ENCODE measurements at regions not wholly inside any gene's neighbourhood (a gene's known extent, or its start where the extent isn't known, plus 50 kb on each side); places are given as distances from the start of the nearest gene placed in this dataset.
"Not testable (repeated sequence)": the region's sequence is repeated elsewhere in the genome, so short reads cannot be mapped to it uniquely, and the experiment has no call there.

- not testable (repeated sequence) for DNase-seq
These were observed 1065.1 kb downstream of the RPIA start for GRCh38 chr2:89756616-89757015.

- DNase-seq = not testable (repeated sequence)
These were observed 1067.0 kb downstream of the RPIA start for GRCh38 chr2:89758332-89759026.

DNA sequence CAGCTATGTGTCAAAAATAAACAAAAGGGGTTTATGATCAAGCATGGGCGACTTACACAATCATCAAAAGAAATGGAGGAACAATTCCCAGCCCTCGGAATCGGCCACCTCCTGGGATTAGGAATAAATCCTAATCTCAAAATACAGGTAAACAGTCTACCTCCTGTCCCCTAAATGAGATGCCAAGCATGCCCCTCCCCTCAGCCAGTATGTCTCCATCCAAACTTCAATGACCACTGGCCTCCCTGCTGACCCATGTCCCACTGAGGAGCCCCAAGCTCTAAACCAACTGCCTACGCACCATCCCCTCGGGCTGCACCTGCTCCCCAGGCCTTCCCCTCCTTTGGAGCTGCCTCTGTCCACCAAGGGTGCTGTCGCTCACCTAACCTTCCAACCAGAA is 1069.3 kb downstream of the RPIA start:
- not testable (repeated sequence) for DNase-seq

GRCh38 chr2:89761171-89761570 is 1069.7 kb downstream of the RPIA start:
- DNase-seq = not testable (repeated sequence)

DNA sequence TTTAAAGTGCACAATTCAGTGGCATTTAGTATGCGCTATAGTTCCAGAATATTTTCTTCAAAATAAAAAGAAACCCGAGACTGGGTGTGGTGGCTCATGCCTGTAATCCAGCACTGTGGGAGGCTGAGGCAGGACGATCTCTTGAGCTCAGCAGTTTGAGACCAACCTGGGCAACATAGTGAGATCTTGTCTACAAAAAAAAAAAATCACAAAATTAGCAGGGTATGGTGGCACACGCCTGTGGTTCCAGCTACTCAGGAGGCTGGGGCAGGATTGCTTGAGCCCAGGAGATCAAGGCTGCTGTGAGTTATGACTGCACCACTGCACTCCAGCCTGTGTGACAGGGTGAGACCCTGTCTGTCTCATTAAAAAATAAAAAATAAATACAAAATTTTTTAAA is 1070.4 kb downstream of the RPIA start:
- not testable (repeated sequence) for DNase-seq

- not testable (repeated sequence) for DNase-seq
These were observed 1071.2 kb downstream of the RPIA start for GRCh38 chr2:89762461-89763253.

- no peak for DNase-seq
These were observed 1071.7 kb downstream of the RPIA start for GRCh38 chr2:89763254-89763580.

DNA sequence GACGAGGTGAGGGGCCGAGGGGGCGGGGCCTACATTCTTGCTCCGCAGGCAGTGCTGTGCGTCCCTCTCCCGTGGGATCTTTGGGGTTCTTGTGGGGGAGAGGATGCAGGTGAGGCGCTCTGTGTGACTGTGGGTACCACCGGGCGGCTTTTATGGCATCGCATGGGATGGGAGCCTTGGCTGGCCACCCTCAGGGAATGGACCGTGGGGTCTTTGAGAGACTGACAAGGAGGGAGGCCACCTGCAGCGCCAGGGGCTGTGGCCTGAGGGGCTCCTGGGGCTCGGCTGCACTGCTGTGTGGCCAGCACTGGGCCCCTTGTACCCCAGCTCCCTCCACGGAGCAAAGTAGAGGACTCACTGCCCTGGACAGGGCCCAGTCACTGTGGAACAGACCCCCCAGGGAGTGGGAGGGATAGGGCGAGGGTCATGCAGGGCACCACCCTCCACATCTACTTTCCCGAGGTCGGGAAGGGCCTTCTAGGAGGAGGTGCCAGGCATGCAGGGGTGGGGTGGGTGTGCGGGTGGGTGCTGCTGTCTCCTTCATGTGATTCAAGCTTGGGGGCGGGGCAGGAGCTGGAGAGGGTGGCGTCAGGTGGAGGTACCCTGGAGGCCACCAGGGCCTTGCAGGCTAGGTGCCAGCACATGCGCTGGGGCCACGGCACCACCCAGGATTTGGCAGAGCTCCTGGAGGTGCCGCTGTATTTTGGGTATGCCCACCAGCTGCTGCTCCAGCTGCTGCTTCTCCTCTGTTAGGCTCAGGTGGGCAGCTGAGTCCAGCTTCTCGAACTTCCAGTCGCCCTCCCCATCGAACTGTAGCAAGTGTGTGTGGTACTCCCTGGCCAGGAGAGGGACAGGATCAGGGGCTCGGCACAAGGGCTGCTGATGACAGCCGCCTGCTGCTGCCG is 1072.4 kb downstream of the RPIA start:
- no peak for DNase-seq

DNA sequence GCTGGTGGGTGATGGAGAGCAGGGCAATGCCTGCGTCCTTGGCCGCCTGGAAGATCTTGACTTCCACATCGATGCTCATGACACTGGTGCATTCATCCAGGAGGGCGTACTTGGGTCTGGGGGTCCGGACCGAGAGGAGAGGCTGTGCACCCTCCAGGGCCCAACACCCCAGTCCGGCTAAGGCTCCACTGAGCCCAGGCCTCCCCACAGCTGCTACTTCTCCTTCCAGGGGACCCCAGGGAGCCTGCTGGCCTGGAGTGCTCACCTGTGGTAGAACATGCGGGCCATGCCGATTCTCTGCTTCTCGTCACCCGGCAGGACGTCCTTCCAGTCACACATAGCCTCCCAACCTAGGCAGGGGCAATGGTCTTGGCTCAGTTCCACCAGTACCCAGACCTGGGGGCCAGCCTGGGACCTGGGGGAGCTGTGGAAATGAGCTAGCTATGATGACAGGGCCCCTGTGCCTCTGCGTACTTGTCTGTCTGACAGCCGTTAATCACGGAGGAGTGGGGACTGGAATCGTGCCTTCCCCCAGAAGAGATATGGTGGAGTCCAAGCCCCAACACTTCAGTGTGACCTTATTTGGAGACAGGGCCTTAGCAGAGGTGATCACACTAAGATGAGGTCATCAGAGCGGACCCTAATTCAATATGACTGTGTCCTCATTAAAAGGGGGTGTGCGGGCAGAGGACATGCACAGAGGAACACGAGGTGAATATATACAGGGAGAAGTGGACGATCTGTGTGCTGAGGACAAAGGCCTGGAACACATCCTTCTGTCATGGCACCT is 1073.3 kb downstream of the RPIA start:
- not testable (repeated sequence) for DNase-seq

GRCh38 chr2:89765361-89765718 is 1073.9 kb downstream of the RPIA start:
- not testable (repeated sequence) for DNase-seq

- not testable (repeated sequence) for DNase-seq
These were observed 1074.9 kb downstream of the RPIA start for GRCh38 chr2:89766141-89766990.

- not testable (repeated sequence) for DNase-seq
These were observed 1075.6 kb downstream of the RPIA start for GRCh38 chr2:89767058-89767457.

DNA sequence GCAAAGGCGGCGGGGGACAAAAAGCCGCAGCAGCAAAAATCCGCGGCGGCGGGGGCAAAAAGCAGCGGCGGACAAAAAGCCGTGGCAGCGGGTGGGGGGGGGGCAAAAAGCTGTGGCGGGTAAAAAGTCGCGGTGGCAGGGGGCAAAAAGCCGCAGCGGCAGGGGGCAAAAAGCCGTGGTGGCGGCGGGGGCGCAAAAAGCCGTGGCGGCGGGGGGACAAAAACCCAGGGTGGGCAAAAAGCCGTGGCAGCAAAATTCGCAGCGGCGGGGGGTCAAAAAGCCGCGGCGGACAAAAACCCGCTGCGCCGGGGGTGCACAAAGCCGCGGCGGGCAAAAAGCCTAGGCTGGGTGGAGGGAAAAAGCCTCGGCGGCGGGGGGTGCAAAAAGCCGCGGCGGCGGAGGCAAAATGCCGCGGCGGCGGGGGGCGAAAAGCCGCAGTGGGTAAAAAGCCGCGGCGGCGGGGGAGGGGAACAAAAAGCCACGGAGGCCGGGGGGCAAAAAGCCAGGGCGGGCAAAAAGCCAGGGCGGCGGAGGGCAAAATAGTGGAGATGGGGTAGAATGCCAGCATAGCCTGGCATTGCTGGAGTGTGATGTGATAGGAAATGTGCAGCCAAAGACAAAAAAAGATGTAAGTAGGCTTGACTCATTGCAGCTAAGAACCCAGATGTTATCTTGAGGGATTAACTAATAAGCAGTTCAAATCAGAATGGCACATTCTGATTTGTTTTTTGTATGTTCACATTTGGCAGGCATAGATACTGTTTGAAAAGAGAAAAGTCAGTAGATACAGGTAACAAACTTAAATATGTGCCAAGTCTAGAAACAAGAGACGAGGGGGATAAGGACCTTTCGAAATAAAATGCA is 1076.3 kb downstream of the RPIA start:
- DNase-seq = no peak

DNA sequence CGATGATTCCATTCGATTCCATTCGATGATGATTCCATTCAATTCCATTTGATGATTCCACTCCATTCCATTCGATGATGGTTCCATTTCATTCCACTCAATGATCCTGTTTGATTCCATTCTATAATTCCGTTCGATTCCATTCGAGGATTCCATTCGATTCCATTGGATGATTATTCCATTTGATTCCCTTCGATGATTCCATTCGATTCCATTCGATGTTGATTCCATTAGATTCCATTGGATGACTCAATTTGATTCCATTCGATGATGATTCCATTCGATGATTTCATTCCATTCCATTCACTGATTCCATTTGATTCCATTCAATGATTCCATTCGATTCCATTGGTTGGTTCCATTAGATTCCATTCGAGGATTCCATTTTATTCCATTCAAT is 1084.4 kb downstream of the RPIA start:
- no peak for DNase-seq

- no peak for DNase-seq
These were observed 1088.8 kb downstream of the RPIA start for GRCh38 chr2:89780318-89780717.

GRCh38 chr2:89781962-89782361 is 1090.5 kb downstream of the RPIA start:
- no peak for DNase-seq

DNA sequence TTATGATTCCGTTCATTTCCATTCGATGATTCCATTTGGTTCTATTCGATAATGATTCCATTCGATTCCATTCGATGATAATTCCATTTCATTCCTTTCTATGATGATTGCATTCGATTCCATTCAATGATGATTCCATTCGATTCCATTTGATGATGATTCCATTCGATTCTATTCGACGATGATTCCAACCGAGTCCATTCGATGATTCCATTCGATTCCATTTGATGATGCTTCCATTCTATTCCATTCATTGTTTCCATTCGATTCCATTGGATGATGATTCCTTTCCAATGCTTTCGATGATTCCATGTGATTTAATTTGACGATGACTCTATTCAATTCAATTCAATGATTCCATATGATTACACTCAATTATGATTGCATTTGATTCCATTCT is 1093.5 kb downstream of the RPIA start:
- no peak for DNase-seq

DNA sequence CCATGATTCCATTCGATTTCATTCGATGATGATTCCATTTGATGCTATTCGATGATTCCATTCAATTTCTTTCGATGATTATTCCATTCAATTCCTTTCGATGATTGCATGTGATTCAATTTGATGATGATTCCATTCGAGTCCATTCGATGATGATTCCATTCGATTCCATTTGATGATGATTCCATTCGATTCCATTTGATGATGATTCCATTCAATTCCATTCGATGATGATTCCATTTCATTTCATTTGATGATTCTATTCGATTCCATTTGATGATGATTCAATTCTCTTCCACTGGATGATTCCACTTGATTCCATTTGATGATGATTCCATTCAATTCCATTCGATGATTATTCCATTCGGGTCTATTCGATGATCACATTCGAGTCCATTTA is 1094.1 kb downstream of the RPIA start:
- not testable (repeated sequence) for DNase-seq

DNA sequence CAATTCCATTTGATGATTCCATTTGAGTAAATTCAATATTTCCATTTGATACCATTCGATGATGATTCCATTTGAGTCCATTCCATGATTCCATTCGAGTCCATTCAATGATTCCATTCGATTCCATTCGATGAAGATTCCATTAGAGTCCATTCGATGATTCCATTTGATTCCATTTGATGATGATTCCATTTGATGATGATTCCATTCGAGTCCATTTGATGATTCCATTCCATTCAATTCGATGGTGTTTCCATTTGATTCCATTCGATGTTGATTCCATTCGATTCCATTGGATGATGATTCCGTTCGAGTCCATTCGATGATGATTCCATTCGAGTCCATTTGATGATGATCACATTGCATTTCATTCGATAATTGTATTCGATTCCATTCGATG is 1095.2 kb downstream of the RPIA start:
- DNase-seq = not testable (repeated sequence)

DNA sequence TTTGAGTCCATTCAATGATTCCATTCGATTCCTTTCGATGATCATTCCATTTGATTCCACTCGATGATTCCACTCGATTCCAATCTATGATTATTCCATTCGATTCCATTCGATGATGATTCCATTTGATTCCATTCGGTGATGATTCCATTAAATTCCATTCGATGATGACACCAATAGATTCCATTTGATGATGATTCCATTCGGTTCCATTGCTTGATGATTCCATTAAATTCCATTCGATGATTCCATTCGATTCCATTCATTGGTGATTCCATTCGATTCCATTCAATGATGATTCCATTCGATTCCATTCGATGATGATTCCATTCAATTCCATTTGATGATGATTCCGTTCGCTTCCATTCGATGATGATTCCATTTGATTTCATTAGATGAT is 1104.1 kb downstream of the RPIA start:
- DNase-seq = not testable (repeated sequence)
